Ishikawa (cell line): ENCODE measurements at regions not wholly inside any gene's neighbourhood (a gene's known extent, or its start where the extent isn't known, plus 50 kb on each side); places are given as distances from the start of the nearest gene placed in this dataset.

Experiments
- CEBPB ChIP-seq: IDR thresholded peaks from 2 replicates; pipeline ENCODE4 v1.6.1; 2012
- CREB1 ChIP-seq: IDR thresholded peaks from 2 replicates; pipeline ENCODE4 v1.6.1; 2012; ENCODE audit warnings: low read depth
- EGR1 ChIP-seq: IDR thresholded peaks from 2 replicates; pipeline ENCODE4 v1.6.1; 2012
- EP300 ChIP-seq: IDR thresholded peaks from 2 replicates; pipeline ENCODE4 v1.6.1; 2012; ENCODE audit warnings: borderline replicate concordance
- FOXM1 ChIP-seq: IDR thresholded peaks from 2 replicates; pipeline ENCODE4 v1.6.1; 2012; ENCODE audit warnings: low read depth, borderline replicate concordance
- NFIC ChIP-seq: IDR thresholded peaks from 2 replicates; pipeline ENCODE4 v1.6.1; 2012
- RAD21 ChIP-seq: IDR thresholded peaks from 2 replicates; pipeline ENCODE4 v1.6.1; 2012; ENCODE audit warnings: low read depth
- TAF1 ChIP-seq: IDR thresholded peaks from 2 replicates; pipeline ENCODE4 v1.6.1; 2012; ENCODE audit warnings: low read depth, mild to moderate bottlenecking
- TCF12 ChIP-seq: IDR thresholded peaks from 2 replicates; pipeline ENCODE4 v1.6.1; 2012; ENCODE audit warnings: low read depth
- TEAD4 ChIP-seq: IDR thresholded peaks from 2 replicates; pipeline ENCODE4 v1.6.1; 2012
- YY1 ChIP-seq: IDR thresholded peaks from 2 replicates; pipeline ENCODE4 v1.6.1; 2012; ENCODE audit warnings: low read depth
- ZBTB7A ChIP-seq: IDR thresholded peaks from 2 replicates; pipeline ENCODE4 v1.6.1; 2012; ENCODE audit warnings: low read depth
- TF ChIP-seq, protein P1 (sequence below): IDR thresholded peaks from 2 replicates; pipeline ENCODE4 v1.6.1; 2012; ENCODE audit warnings: low read depth, mild to moderate bottlenecking
- TF ChIP-seq, protein P2 (sequence below): IDR thresholded peaks from 2 replicates; pipeline ENCODE4 v1.6.1; 2012
- TF ChIP-seq, protein P3 (sequence below): IDR thresholded peaks from 2 replicates; pipeline ENCODE4 v1.6.1; 2012

DNA sequence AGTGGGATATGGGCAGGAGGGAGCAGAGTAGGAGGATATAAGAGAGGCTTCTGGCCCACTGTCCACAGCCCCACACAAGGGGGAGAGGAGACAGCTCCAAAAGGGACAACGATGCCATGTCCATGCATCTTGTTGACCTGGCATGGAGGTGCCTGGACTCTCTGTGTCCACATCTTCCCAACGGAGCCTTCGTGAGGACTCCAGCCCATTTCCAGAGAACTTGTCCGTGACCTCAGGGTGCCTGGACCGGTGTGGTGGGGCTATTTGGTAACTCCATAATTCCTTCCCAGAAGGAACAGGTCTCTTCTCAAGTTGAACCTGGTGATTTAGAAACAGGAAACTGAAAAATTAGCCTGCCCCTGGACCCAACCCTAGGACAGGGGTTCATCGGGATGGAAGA is 133.9 kb downstream of the CYP26B1 start:
- TF ChIP-seq EP300 (no peak), EGR1 (no peak), NFIC (no peak), RAD21 (no peak), TEAD4 (no peak)
- TF ChIP-seq, protein P1, sequence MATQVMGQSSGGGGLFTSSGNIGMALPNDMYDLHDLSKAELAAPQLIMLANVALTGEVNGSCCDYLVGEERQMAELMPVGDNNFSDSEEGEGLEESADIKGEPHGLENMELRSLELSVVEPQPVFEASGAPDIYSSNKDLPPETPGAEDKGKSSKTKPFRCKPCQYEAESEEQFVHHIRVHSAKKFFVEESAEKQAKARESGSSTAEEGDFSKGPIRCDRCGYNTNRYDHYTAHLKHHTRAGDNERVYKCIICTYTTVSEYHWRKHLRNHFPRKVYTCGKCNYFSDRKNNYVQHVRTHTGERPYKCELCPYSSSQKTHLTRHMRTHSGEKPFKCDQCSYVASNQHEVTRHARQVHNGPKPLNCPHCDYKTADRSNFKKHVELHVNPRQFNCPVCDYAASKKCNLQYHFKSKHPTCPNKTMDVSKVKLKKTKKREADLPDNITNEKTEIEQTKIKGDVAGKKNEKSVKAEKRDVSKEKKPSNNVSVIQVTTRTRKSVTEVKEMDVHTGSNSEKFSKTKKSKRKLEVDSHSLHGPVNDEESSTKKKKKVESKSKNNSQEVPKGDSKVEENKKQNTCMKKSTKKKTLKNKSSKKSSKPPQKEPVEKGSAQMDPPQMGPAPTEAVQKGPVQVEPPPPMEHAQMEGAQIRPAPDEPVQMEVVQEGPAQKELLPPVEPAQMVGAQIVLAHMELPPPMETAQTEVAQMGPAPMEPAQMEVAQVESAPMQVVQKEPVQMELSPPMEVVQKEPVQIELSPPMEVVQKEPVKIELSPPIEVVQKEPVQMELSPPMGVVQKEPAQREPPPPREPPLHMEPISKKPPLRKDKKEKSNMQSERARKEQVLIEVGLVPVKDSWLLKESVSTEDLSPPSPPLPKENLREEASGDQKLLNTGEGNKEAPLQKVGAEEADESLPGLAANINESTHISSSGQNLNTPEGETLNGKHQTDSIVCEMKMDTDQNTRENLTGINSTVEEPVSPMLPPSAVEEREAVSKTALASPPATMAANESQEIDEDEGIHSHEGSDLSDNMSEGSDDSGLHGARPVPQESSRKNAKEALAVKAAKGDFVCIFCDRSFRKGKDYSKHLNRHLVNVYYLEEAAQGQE = no peak

DNA sequence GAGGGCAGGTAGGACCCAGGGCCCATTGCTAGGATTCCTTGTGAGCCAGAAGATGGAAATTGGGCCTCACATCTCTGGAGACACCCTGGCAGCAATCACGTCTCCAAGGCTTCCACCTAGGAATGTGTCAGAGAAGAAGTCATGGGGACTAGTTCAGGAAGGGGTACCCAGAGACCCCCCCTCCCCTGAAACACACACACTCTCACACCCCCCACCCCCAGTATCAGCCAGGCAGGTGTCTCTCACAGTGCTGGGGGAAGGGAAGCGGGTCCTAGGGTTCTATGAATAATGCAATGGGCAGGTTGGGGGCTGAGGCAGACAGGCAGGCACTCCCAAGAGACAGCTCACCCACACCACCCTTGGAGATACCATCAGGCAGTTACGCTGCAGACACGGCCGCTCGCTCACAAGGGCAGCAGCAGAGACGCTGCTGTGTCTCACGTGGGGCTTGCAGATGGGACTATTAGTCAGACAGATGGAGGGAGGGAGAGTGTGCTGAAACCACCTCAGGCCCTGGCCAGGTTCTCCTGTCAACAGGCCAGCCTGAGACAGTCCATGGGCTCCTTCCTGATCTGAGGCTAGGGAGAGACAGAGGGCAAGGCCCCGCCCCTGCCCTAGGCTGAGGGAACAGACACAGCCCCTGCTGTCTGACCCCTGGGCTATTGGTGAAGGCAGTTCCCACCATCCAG is 134.6 kb downstream of the CYP26B1 start:
- no peak for TF ChIP-seq NFIC
- no peak for TF ChIP-seq EGR1
- TF ChIP-seq RAD21 = no peak

DNA sequence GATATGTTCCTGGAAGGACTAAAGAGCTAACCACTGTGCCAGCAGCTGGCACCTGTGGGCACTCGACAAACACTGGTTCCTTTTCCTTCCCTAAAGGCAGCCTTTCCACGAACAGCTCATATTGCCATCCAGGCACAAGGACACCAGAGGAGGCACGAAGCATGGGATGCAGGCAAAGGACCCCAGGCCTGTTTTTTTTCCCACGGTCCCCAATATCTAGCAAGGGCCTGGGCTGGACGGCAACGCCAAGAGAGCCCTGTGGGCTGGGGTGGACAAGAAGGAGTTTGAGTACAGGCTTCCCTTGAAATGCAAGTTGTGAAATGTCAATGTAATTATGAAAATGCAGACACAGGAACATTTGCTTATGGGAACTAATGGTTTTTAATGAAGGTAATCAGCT is 135.9 kb downstream of the CYP26B1 start:
- no peak for TF ChIP-seq EP300

DNA sequence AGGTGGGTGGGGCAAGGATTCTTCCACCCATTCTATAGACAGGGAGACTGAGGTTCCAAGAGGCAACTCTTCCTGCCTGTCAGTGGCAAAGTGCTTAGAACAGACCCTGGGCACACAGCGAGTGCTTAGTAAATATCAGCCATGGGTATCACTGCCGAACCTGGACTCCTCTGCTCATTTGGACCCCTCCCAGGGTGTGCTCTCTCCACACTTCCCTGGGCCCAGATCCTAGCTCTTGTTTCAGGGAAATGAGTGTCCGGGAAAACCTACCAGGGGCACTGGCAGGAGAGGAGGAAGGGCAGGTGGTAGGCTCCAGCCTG is 136.3 kb downstream of the CYP26B1 start:
- TF ChIP-seq FOXM1 (no peak), TCF12 (no peak), CREB1 (no peak), ZBTB7A (no peak), RAD21 (no peak), TEAD4 (no peak), EGR1 (no peak), EP300 (no peak), YY1 (no peak), CEBPB (no peak), NFIC (no peak)
- TF ChIP-seq, protein P1 = no peak
- TF ChIP-seq, protein P2, sequence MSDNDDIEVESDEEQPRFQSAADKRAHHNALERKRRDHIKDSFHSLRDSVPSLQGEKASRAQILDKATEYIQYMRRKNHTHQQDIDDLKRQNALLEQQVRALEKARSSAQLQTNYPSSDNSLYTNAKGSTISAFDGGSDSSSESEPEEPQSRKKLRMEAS = no peak
- TF ChIP-seq, protein P3, sequence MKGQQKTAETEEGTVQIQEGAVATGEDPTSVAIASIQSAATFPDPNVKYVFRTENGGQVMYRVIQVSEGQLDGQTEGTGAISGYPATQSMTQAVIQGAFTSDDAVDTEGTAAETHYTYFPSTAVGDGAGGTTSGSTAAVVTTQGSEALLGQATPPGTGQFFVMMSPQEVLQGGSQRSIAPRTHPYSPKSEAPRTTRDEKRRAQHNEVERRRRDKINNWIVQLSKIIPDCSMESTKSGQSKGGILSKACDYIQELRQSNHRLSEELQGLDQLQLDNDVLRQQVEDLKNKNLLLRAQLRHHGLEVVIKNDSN = no peak

DNA sequence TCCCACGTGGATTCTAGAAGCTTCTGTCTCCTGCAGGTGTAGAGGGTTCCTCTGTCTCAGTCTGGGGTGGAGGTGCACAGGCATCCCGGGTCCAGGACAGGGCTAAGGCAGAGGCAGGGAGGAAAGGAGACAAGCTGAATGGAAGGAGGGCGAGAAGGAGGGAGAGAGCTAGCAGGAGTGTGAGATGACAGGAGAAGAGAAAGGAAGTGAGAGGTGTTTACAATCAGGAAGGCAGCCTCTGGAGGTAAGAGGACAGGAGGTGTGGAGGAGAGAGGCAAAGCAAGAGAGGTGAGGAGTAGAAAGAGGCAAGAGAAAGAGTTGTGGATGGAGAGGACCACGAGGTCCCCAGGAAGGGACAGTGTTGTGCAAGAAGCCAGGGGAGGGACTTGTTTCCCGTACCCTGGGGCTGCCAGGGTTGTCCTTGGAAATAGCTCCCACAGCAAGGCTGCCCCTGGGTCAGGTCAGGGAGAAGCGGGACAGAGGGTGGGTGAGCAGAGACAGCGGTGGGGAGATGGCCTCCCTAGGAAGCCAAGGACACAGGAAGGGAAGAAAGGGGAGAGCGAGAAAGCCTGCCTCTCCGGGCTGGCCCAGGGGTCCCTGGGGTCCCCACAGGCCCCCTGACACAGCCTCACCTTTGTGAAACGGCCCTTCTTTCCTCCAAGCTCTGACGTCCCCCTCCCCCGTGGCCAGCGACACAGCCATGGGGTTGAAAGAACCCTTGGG is 136.9 kb downstream of the CYP26B1 start:
- TF ChIP-seq YY1 (no peak), ZBTB7A (no peak), TAF1 (no peak), CEBPB (no peak)
- TF ChIP-seq, protein P3 = no peak

DNA sequence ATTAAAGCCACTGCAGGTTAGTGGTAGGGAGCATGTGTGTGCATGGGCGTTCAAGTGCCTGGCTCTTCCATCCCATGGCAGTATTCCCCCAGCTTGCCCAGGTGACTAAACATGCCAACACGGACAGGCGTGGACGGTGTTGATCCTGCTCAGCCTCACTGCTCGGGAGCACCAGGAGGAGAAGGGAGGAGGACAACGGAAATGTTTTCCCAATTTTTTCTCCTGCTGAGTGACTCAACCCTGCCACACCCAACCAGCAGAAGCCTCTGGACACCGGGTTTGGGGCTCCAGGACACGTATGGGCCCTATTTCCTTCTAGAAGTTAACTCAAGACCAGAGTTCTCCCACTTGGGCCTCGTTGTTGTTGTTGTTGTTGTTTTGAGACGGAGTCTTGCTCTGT is 139.1 kb downstream of the CYP26B1 start:
- TF ChIP-seq TEAD4 (no peak), ZBTB7A (no peak), YY1 (no peak), EP300 (no peak), RAD21 (no peak), TAF1 (no peak), FOXM1 (no peak), NFIC (no peak), CREB1 (no peak), TCF12 (no peak), EGR1 (no peak), CEBPB (no peak)
- TF ChIP-seq, protein P3 = no peak
- TF ChIP-seq, protein P1 = no peak
- TF ChIP-seq, protein P2 = no peak
